ENCODE measurements at regions not wholly inside any gene's neighbourhood (a gene's known extent, or its start where the extent isn't known, plus 50 kb on each side); places are given as distances from the start of the nearest gene placed in this dataset.

DNA sequence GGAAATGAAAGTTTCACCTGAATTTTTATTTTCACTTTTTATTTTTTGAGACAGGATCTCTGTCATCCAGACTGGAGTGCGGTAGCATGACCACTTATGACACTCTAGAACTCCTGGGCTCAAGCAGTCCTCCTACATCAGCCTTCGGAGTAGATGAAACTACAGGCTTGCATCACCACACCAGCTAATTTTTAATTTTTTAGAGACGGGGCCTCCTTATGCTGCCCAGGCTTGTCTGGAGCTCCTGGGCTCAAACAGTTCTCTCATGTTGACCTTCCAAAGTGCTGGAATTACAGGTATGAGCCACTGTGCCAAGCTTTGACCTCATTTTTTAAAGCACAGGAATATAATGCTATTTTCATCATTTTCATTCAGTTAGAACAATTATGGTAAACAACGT lies 297.0 kb upstream of the KLHL1 start:
- H3K9me3 ChIP-seq (ENCODE audit: control insufficient read depth, insufficient read depth, low read length) = no peaks in the 10 kb centered on the region
- CTCF ChIA-PET = no interaction called here
- no peak for DNase-seq (ENCODE audit: low read depth, low spot score)
- no peak overlapping the region for H3K4me3 ChIP-seq (ENCODE audit: low read depth, low read length)
- TF ChIP-seq, protein P1, sequence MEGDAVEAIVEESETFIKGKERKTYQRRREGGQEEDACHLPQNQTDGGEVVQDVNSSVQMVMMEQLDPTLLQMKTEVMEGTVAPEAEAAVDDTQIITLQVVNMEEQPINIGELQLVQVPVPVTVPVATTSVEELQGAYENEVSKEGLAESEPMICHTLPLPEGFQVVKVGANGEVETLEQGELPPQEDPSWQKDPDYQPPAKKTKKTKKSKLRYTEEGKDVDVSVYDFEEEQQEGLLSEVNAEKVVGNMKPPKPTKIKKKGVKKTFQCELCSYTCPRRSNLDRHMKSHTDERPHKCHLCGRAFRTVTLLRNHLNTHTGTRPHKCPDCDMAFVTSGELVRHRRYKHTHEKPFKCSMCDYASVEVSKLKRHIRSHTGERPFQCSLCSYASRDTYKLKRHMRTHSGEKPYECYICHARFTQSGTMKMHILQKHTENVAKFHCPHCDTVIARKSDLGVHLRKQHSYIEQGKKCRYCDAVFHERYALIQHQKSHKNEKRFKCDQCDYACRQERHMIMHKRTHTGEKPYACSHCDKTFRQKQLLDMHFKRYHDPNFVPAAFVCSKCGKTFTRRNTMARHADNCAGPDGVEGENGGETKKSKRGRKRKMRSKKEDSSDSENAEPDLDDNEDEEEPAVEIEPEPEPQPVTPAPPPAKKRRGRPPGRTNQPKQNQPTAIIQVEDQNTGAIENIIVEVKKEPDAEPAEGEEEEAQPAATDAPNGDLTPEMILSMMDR (IDR thresholded peaks at IDR 0.05; ENCODE audit: low read depth, low read length) = no peak
- no peaks in the 10 kb centered on the region for H3K27me3 ChIP-seq (ENCODE audit: control insufficient read depth, insufficient read depth, low read length)
- POLR2A ChIA-PET = no interaction called here
- no peak overlapping the region for H3K27ac ChIP-seq (ENCODE audit: low read depth, low read length)

DNA sequence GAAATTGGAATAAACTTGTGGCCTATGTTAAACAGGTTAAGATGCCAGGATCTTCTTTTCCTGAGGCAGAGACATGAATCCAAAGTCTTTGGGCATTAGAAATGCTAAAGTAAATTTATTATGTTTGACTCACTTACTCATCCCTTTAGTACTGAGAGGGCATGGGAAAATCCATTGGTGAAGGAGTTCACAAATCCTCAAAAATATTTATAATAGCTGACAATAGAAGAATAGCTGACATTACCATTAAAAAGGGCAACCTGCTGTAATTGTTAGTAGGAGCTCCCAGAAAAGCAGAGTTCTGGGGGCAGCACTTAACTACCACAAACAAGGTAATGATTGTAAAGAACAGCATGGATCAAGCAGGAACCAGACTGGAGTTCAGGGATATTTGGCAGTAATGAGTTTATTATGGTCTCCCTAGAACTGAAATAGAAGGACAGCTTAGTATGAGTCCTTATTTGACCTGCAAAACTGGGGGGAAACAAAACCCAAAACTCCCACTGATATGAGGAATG lies 285.8 kb upstream of the KLHL1 start:
- Histone ChIP-seq H3K27ac (ENCODE audit: low read depth, low read length) (no peak overlapping the region), H3K9me3 (ENCODE audit: control insufficient read depth, insufficient read depth, low read length) (no peaks in the 10 kb centered on the region; the same call in 1 of the 2 replicates), H3K4me3 (ENCODE audit: low read depth, low read length) (no peak overlapping the region), H3K27me3 (ENCODE audit: control insufficient read depth, insufficient read depth, low read length) (no peaks in the 10 kb centered on the region)
- ChIA-PET POLR2A (no interaction called here), CTCF (no interaction called here)
- TF ChIP-seq, protein P1 (IDR thresholded peaks at IDR 0.05; ENCODE audit: low read depth, low read length) = no peak
- DNase-seq (ENCODE audit: low read depth, low spot score) = no peak

DNA sequence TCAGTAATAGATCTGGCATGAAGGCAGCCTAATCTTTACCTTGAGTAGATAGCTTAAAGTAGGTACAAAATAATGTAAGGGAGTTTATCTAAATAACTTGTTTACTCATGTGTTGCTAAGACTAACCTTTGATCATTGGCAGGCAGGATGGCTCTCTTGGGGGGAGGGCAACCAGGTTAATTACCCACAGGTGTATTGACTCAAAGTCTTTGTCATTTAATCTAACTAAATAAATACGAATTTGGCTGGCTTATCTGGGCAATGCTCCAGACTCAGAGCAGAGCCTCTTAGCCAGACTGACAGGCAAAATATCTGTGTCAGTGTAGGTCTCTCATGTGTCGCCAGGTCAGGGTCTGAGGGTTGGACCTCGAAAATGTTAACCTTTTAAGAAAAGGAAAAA lies 283.4 kb upstream of the KLHL1 start:
- TF ChIP-seq, protein P1 (IDR thresholded peaks at IDR 0.05; ENCODE audit: low read depth, low read length) = no peak
- no peaks in the 10 kb centered on the region for H3K27me3 ChIP-seq (ENCODE audit: control insufficient read depth, insufficient read depth, low read length)
- ChIA-PET CTCF (no interaction called here), POLR2A (no interaction called here)
- no peak for DNase-seq (ENCODE audit: low read depth, low spot score)
- H3K9me3 ChIP-seq (ENCODE audit: control insufficient read depth, insufficient read depth, low read length) = peaks cover 5% of the 10 kb centered on the region
- no peak overlapping the region for H3K27ac ChIP-seq (ENCODE audit: low read depth, low read length)
- no peak overlapping the region for H3K4me3 ChIP-seq (ENCODE audit: low read depth, low read length)

DNA sequence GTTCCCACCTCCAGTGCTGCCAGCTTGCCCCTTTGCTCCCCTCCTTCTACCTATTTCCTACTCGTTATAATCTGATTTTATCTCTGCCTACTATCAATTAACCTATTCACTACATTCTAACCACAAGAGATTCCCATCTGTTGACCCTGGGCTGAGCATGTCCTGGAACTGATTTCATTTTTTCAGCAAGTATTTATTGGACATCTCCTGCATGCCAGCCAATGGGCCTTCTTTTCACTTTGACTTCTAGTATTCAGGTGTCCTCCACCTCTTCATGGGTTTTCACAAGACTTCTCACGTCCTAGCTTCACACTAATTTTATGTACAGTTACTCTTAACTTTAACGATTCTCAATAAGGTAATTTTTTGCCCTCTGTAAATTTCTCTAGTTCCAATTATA lies 282.7 kb upstream of the KLHL1 start:
- no peak overlapping the region for H3K27ac ChIP-seq (ENCODE audit: low read depth, low read length)
- H3K4me3 ChIP-seq (ENCODE audit: low read depth, low read length) = no peak overlapping the region
- H3K27me3 ChIP-seq (ENCODE audit: control insufficient read depth, insufficient read depth, low read length) = no peaks in the 10 kb centered on the region
- H3K9me3 ChIP-seq (ENCODE audit: control insufficient read depth, insufficient read depth, low read length) = peaks cover 12% of the 10 kb centered on the region
- ChIA-PET POLR2A (no interaction called here), CTCF (no interaction called here)
- TF ChIP-seq, protein P1 (IDR thresholded peaks at IDR 0.05; ENCODE audit: low read depth, low read length) = no peak
- DNase-seq (ENCODE audit: low read depth, low spot score) = no peak

DNA sequence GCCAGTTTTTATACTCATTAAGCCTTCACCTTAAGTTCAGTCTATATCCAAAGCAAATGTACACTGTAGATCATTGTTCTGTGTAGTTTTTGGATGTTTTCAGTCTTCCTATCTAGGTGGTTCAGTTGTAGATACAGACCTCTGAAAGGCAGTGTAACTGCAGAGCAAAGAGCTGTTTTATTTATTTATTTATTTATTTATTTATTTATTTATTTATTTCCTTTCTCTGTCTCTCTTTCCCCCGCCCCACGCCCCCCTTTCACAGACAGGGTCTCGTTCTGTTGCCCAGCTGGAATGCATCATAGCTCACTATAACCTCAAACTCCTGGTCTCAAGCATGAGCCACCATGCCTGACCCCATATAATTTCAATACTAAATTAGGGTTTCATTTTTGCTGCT lies 281.8 kb upstream of the KLHL1 start:
- Histone ChIP-seq H3K4me3 (ENCODE audit: low read depth, low read length) (no peak overlapping the region), H3K9me3 (ENCODE audit: control insufficient read depth, insufficient read depth, low read length) (peaks cover 16% of the 10 kb centered on the region), H3K27ac (ENCODE audit: low read depth, low read length) (no peak overlapping the region), H3K27me3 (ENCODE audit: control insufficient read depth, insufficient read depth, low read length) (no peaks in the 10 kb centered on the region)
- TF ChIP-seq, protein P1 (IDR thresholded peaks at IDR 0.05; ENCODE audit: low read depth, low read length) = no peak
- DNase-seq (ENCODE audit: low read depth, low spot score) = no peak
- ChIA-PET CTCF (no interaction called here), POLR2A (no interaction called here)
